OCI-M2 (cell line): ENCODE measurements at regions not wholly inside any gene's neighbourhood (a gene's known extent, or its start where the extent isn't known, plus 50 kb on each side); places are given as distances from the start of the nearest gene placed in this dataset.

ENCODE experiments used
- DNase-seq: peaks from one replicate; lab custom pipeline; 2025; ENCODE audit not compliant: unreplicated experiment; lab: John Stamatoyannopoulos, UW

DNA sequence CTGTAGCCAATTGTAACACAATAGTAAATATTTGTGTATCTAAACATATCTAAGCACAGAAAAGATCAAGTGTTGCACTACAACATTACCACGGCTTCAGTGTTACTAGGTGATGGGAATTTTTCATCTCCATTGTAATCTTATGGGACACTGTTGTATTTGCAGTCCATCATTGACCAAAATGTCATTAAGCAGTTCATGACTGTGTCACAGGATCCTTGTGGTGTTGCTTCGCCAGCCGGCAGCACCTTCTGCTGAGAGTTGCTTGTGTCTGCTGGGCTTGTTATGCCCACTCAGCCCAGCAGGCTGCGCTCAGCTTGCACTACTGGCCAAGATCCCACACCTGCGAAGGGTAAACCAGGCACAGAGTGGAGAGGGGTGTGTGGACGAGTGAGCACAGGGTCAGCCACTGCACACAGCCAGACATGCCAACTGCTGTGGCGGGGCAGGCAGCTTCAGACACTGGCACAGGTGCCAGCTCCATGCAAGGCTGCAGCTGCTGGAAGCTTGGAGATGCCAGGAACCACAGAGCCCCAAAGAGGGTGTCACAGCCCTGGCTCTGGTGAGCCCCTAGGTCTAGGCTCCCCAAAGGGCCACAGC lies 273.7 kb downstream of the CETN3 start:
- no peak for DNase-seq

- DNase-seq, result no peak
These were observed 274.7 kb downstream of the CETN3 start for GRCh38 chr5:90134892-90135291.

DNA sequence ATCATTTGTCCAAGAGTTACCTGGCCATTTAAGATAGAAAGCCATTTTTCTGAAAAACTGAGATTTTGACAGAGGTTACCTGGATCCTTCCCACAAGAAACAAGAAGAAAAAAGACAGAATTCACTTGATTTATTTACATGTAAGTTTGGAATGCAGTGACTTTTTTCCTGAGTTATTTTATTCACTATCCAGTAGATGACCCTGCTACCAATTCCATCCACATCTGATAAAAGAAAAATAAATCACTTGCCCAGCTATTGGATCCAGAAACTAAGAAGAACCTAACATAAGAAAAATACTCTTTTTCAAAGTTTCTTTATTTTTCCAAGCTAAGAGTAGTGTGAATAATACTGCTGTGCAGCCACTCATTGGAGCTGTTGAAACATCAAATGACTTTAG lies 275.2 kb downstream of the CETN3 start:
- no peak for DNase-seq

- no peak for DNase-seq
These were observed 275.6 kb downstream of the CETN3 start for GRCh38 chr5:90133941-90134340.

DNA sequence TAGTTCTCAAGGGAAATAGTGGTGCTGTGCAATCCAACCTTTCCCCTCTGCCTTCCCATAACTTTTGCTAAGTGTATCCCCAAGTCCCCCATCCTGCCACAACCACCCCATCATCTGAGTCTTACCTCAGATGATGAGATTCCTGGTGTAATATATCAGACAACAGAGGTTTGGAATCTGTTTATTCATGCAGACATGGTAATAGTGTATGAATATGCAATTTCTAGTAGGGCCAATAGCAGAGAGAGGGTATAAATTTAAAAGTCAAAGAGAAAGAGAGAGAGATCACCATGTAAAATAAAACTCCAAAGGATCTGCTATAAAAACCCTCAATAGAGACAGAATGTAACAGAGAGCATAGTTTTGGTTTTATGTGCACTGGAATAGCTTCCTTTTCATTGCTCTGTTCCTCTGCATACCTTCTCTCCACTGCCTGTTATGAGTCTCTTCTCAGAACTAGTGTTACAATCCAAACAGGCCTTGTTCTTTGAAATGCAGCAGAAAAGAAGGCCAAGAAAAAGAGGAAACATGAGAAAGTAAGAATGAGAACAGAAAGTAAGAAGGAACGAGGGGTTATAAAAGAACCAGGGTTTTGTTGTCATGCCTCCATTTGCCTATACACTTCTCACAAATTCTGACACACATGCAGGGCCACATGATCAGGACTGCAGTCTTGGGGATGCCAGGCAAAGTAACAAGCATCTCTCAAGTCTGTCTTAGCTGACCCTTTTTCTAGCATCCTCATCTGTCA lies 278.0 kb downstream of the CETN3 start:
- no peak for DNase-seq

- DNase-seq, result no peak
These were observed 281.0 kb downstream of the CETN3 start for GRCh38 chr5:90128551-90128950.

- no peak for DNase-seq
These were observed 290.0 kb downstream of the CETN3 start for GRCh38 chr5:90119531-90119971.

- no peak for DNase-seq
These were observed 292.6 kb downstream of the CETN3 start for GRCh38 chr5:90117005-90117404.

DNA sequence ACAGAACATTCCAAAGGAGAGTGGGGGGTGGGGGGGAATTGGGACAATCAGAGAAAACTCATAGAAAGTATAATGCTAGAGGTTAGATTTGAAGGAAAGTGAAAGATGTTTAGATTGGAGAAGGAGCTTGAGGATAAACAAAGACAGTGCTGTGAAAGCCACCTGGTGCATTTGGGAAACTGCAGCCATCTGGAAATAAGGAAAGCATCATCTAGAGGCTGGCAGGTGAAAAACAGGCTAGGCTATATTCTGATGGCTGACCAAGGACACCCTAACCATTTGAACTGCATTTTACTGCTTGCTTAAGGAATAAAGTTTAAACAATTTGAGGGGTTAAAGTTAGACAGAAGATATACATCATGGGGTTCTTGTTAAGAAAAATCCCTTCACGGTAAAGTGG lies 296.4 kb downstream of the CETN3 start:
- no peak for DNase-seq

DNA sequence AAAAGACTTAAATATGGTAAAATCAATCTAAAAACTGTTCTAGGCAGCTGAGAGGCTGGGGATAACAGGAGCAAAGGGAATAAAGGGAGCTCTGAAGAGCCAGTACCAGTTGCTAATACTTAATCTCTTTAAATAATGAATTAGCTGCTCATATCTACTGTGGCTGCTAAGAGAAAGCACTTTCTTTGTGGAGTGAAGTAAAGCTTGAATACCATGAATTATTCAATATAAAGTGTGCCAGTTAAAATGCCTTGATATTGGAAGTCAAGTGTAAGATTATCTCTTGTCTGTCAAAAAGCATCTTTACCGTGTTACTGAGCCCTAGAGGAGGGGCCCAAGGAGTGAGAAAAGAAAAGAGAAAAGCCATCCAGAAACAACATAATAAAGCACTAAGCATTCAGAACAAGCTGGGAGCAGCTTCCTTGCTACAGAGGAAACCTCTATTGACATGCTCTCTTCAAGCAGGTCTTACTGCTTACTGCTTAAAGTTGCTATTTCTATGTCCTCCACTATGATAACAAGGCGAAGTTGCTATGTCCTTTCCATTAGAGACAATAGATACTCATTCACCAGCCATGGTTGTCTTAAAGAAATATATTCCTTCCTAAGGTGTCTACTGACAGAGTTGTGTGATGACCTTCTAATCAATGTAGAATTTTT lies 297.4 kb downstream of the CETN3 start:
- no peak for DNase-seq

DNA sequence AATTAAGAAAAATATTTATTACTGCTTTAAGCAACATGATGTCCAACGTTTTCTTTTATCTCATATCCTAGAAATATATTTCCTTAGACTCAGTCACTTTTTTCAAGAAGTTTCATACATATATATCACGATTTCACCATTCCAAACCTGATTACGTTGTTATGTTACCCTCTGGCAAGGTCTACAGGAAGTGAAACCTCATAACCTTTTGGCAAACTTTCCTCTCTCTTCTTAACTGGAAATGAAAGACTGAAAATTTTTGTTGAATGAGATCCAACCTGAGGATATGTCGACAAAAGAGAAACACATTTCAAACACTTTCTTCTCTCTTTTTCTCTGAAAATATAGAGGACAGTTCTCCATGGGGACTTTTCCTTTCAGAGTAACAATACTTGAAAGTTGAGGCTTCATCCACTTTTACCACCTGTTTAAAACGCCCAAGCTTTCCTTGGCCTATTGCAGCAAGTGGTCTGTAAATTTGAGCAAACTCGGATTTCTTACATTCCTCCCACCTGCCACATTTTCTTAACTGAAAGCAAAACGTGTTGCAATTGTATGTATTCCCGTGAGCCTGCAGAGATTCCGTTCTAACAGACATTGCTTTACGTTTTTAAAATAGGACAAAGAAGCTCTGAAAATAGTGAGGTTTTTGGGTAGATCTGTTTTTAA lies 298.1 kb downstream of the CETN3 start:
- no peak for DNase-seq

GRCh38 chr5:90109285-90109684 lies 300.3 kb downstream of the CETN3 start:
- DNase-seq, result no peak

DNA sequence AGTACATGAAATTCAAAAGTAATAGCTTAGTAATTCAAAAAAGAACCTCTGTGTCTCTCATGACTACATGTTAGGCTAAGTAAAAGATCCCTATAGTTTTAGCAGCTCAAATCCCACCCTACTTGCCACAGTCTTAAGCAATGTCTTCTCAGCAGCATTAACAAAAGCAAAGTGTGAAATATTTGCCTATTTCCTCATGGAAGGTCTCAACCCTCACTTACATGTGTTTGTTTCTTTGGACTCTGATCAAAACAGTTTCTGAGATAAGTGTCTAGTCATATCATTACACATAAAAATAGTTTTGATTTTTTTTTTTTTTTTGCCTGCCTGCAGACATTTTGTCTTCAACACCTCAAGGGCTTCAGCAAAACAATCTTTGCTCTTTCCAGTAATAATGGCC lies 310.5 kb downstream of the CETN3 start:
- no peak for DNase-seq

- DNase-seq, result no peak
These were observed 312.5 kb downstream of the CETN3 start for GRCh38 chr5:90097082-90097477.

- no peak for DNase-seq
These were observed 313.0 kb downstream of the CETN3 start for GRCh38 chr5:90096415-90097081.

DNA sequence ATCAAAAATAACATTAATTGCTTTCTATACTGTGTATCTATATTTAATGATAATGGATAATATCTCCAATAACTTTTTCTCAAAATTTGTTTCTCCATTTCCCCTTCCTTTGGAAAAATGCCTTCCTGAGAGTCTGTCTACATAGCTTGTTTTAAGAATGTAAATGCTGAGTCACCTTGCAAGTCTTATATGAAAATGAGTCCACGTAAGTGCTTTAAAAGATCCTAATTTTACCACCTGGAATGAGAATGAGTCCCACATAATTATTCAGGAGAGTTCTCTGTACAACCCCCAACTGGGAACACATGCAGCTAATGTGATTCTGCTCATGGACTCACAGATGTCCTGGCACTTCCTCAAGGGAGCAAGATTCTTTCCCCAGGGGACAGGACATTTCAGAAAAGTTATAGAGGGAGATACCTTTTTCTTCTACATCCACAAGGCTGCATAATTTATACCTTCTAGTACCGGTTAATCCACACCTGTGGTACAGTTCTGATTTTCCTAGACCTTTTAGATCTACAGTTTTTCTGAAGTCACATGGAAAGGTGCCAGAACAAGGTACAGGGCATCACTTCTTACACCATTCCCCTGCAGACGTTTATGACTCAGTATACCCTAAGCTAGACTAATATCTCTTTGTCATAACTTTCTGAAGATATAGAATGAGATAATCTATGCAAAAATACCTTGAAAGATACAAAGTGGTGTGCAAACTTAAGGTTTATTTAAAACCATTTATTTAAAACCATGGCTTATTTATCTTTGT lies 314.1 kb downstream of the CETN3 start:
- DNase-seq, result no peak

GRCh38 chr5:90093751-90094485 lies 315.6 kb downstream of the CETN3 start:
- no peak for DNase-seq

- DNase-seq, result no peak
These were observed 316.8 kb downstream of the CETN3 start for GRCh38 chr5:90092734-90093133.

DNA sequence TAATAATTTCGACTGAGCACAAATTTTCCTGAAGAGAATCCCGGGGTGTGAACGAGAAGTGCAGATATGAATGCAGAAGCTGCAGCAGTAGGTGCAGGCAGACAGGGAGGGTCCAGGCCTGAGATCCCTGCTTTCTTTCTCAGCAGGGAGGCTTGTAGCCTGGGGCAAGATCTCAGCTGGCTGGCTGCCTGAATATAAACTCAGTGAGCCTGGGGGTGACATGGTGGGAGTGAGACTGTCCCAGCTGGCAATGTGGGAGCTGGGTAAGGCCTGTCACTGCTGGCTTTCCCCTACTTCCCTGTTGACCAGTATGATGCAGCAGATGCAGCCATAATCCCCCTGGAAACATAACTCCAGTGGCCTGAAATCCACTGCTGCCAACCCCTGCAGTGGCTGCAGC lies 325.2 kb downstream of the CETN3 start:
- DNase-seq, result no peak
